ENCODE measurements at regions not wholly inside any gene's neighbourhood (a gene's known extent, or its start where the extent isn't known, plus 50 kb on each side); places are given as distances from the start of the nearest gene placed in this dataset.
"Not testable (repeated sequence)": the region's sequence is repeated elsewhere in the genome, so short reads cannot be mapped to it uniquely, and the experiment has no call there.

DNA sequence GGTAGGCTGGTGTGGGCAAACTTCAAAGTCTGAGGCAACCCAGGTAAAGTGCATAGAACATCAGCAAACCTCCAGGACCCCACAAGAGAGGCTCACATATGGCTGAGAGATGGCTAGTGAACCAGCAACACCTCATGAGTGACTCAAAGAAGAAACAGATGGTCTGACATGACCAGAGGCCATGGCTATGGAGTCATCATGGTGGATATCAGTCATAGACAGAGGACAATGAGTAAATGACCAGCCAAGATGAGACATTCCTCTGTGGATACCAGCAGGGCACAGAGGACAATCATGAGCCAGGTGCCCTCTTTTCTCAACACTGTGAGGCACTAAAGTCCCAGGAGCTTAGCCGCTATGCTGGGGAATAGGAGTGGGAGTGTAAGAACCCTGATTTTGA lies 180.8 kb downstream of the RASEF start:
- no peak overlapping the region for H3K9ac ChIP-seq (ENCODE audit: low read depth in 2 of 2, low read length in 2 of 2)
- no peaks in the 10 kb centered on the region for H3K36me3 ChIP-seq
- no peak overlapping the region for H3K4me3 ChIP-seq
- intact Hi-C loops (cut with DNase I) = no loop called here
- DNase-seq = no peak
- no peaks in the 10 kb centered on the region for H3K9me3 ChIP-seq
- H3K4me1 ChIP-seq = no peaks in the 10 kb centered on the region
- TF ChIP-seq, protein P1, sequence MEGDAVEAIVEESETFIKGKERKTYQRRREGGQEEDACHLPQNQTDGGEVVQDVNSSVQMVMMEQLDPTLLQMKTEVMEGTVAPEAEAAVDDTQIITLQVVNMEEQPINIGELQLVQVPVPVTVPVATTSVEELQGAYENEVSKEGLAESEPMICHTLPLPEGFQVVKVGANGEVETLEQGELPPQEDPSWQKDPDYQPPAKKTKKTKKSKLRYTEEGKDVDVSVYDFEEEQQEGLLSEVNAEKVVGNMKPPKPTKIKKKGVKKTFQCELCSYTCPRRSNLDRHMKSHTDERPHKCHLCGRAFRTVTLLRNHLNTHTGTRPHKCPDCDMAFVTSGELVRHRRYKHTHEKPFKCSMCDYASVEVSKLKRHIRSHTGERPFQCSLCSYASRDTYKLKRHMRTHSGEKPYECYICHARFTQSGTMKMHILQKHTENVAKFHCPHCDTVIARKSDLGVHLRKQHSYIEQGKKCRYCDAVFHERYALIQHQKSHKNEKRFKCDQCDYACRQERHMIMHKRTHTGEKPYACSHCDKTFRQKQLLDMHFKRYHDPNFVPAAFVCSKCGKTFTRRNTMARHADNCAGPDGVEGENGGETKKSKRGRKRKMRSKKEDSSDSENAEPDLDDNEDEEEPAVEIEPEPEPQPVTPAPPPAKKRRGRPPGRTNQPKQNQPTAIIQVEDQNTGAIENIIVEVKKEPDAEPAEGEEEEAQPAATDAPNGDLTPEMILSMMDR (IDR thresholded peaks at IDR 0.05) = no peak
- no peak overlapping the region for H3K27ac ChIP-seq
- no peaks in the 10 kb centered on the region for H3K27me3 ChIP-seq

DNA sequence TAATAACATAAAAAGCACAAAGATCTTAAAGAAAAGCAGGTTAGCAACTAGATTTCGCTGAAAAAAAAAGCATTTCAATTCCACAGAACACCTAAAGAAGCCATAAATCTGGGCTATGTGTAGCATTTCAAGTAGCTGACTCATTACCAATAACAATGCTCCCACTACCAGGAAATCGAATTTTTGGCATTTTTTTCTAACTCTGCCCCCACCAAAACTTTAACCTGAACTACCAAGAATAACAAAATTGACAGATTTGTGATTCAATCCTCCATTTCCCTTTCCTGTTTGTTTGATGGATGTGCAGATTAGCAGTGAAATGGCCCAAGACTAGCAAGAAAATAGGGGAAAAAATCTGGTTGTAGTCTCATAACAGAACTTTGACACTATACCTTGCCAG lies 180.2 kb downstream of the RASEF start:
- TF ChIP-seq, protein P1 (IDR thresholded peaks at IDR 0.05) = no peak
- no peaks in the 10 kb centered on the region for H3K36me3 ChIP-seq
- H3K9me3 ChIP-seq = no peaks in the 10 kb centered on the region
- no peak overlapping the region for H3K9ac ChIP-seq (ENCODE audit: low read depth in 2 of 2, low read length in 2 of 2)
- H3K4me1 ChIP-seq = no peaks in the 10 kb centered on the region
- H3K27ac ChIP-seq = no peak overlapping the region
- intact Hi-C loops (cut with DNase I) = no loop called here
- no peak for DNase-seq
- no peaks in the 10 kb centered on the region for H3K27me3 ChIP-seq
- no peak overlapping the region for H3K4me3 ChIP-seq

DNA sequence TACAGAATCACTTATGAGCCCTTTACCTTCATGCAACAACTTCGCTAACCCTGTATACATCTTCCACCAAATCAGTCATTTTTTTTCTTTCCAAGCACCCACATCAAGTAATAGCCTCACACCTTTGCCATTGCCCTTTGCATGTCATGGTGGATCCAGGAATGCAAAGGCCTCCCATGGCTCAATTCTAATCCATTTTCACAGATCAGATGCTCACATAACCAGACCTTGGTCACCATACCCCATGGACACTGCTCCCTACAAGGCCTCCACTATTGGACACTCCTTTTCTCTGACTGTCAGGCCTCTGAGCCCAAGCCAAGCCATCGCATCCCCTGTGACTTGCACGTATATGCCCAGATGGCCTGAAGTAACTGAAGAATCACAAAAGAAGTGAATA lies 179.5 kb downstream of the RASEF start:
- H3K27ac ChIP-seq = no peak overlapping the region
- DNase-seq = no peak
- H3K9ac ChIP-seq (ENCODE audit: low read depth in 2 of 2, low read length in 2 of 2) = no peak overlapping the region
- no peaks in the 10 kb centered on the region for H3K36me3 ChIP-seq
- no peaks in the 10 kb centered on the region for H3K9me3 ChIP-seq
- H3K27me3 ChIP-seq = no peaks in the 10 kb centered on the region
- intact Hi-C loops (cut with DNase I) = no loop called here
- H3K4me1 ChIP-seq = no peaks in the 10 kb centered on the region
- H3K4me3 ChIP-seq = no peak overlapping the region
- TF ChIP-seq, protein P1 (IDR thresholded peaks at IDR 0.05) = no peak

DNA sequence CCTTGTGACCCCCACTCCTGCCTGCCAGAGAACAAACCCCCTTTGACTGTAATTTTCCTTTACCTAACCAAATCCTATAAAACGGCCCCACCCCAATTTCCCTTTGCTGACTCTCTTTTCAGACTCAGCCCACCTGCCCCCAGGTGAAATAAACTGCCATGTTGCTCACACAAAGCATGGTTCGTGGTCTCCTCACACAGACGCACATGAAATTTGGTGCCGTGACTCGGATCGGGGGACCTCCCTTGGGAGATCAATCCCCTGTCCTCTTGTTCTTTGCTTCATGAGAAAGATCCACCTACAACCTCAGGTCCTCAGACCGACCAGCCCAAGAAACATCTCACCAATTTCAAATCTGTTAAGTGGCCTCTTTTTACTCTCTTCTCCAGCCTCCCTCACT lies 179.0 kb downstream of the RASEF start:
- H3K27me3 ChIP-seq; H3K36me3 ChIP-seq; H3K27ac ChIP-seq; H3K4me3 ChIP-seq; H3K9me3 ChIP-seq; intact Hi-C loops (cut with DNase I); DNase-seq; H3K4me1 ChIP-seq; H3K9ac ChIP-seq (ENCODE audit: low read depth in 2 of 2, low read length in 2 of 2): not testable (repeated sequence)

DNA sequence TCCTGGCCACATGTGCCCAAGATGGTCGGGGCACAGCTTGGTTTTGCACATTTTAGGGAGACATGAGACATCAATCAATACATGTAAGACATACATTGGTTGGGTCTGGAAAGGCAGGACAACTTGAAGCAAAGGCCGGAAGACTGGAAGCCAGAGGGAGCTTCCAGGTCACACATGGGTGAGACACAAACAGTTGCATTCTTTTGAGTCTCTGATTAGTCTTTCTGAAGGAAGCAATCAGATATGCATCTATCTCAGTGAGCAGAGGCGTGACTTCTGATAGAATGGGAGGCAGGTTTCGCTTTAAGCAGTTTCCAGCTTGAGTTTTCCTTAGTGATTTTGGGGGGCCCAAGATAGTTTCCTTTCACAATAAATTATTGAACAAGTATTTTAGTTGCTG lies 172.5 kb downstream of the RASEF start:
- Histone ChIP-seq H3K27me3 (no peaks in the 10 kb centered on the region), H3K36me3 (no peaks in the 10 kb centered on the region), H3K4me3 (no peak overlapping the region), H3K9me3 (no peaks in the 10 kb centered on the region), H3K9ac (ENCODE audit: low read depth in 2 of 2, low read length in 2 of 2) (no peak overlapping the region), H3K4me1 (no peaks in the 10 kb centered on the region), H3K27ac (no peak overlapping the region)
- TF ChIP-seq, protein P1 (IDR thresholded peaks at IDR 0.05) = no peak
- intact Hi-C loops (cut with DNase I) = no loop called here
- DNase-seq = no peak

DNA sequence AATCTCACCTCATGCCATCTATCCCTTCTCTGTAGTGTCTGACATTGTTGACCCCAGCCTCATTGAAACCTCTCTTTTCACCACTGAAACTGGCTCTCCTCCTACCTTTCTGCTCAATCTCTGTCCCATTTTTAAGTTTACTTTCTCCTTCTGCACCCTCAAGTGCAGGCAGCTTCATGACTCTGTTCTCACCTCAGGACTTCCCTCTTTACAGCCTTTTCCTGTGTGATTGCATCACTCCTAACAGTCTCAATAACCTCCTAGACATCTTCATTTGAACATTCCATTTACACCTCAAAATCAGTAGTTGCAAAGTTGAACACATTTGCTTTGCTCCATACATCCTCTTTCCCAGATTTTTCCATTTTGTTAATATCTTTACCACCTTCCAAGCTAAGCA lies 172.1 kb downstream of the RASEF start:
- H3K9me3 ChIP-seq = no peaks in the 10 kb centered on the region
- TF ChIP-seq, protein P1 (IDR thresholded peaks at IDR 0.05) = no peak
- H3K27ac ChIP-seq = no peak overlapping the region
- H3K36me3 ChIP-seq = no peaks in the 10 kb centered on the region
- H3K4me1 ChIP-seq = no peaks in the 10 kb centered on the region
- intact Hi-C loops (cut with DNase I) = no loop called here
- H3K9ac ChIP-seq (ENCODE audit: low read depth in 2 of 2, low read length in 2 of 2) = no peak overlapping the region
- H3K27me3 ChIP-seq = no peaks in the 10 kb centered on the region
- DNase-seq = no peak
- no peak overlapping the region for H3K4me3 ChIP-seq

Data from colonic mucosa (tissue), 4 donors.